Keratinocyte (primary cell): ENCODE measurements at regions not wholly inside any gene's neighbourhood (a gene's known extent, or its start where the extent isn't known, plus 50 kb on each side); places are given as distances from the start of the nearest gene placed in this dataset.

ENCODE experiments used
- DNase-seq: peaks from one replicate; pipeline ENCODE4 v3.0.0-alpha.2; 2011; ENCODE audit warnings: low read depth, missing footprints, low spot score
- FAIRE-seq: peaks from 2 replicates; lab custom pipeline; 2011; peaks lifted over from hg19 to GRCh38; lab: Jason Lieb, UNC
- H2AFZ ChIP-seq: 2 replicates; pipeline ENCODE4 v1.6.0; 2012; ENCODE audit warnings: low read length, control low read depth, inconsistent platforms; ENCODE audit not compliant: control insufficient read depth
- H3K27ac ChIP-seq: 2 replicates; pipeline ENCODE4 v1.5.1; 2011; ENCODE audit warnings: low read length; ENCODE audit not compliant: control insufficient read depth, insufficient read depth
- H3K27me3 ChIP-seq: 3 replicates; pipeline ENCODE4 v1.6.0; 2011; ENCODE audit warnings: low read length; ENCODE audit not compliant: control insufficient read depth, insufficient read depth; ENCODE audit errors: extremely low read depth
- H3K36me3 ChIP-seq, 2 experiments: 2 replicates in 1 of 2; 3 replicates in 1 of 2; pipeline ENCODE4 v1.5.1; 2011; ENCODE audit warnings: low read length in 2 of 2, mild to moderate bottlenecking in 1 of 2; ENCODE audit not compliant: control insufficient read depth in 2 of 2, insufficient read depth in 2 of 2; ENCODE audit errors: extremely low read depth in 1 of 2
- H3K4me1 ChIP-seq: 3 replicates; pipeline ENCODE4 v1.5.1; 2011; ENCODE audit warnings: low read length; ENCODE audit not compliant: control insufficient read depth, insufficient read depth; ENCODE audit errors: extremely low read depth
- H3K4me2 ChIP-seq: 3 replicates; pipeline ENCODE4 v1.6.0; 2011; ENCODE audit warnings: low read depth, low read length; ENCODE audit not compliant: control insufficient read depth, insufficient read depth; ENCODE audit errors: extremely low read depth
- H3K4me3 ChIP-seq, 3 experiments: fragments of 200-600 bp in 1 of 3; sonication (generic) in 1 of 3; 2 replicates in 2 of 3; 3 replicates in 1 of 3; pipeline ENCODE4 v1.5.1; 2011 to 2016; ENCODE audit warnings: low read length in 3 of 3, mild to moderate bottlenecking in 3 of 3, control low read depth in 2 of 3, inconsistent platforms in 1 of 3, low read depth in 1 of 3, mixed read lengths in 1 of 3, mixed run types in 1 of 3, moderate library complexity in 1 of 3; ENCODE audit not compliant: control insufficient read depth in 2 of 3, insufficient read depth in 2 of 3; ENCODE audit errors: extremely low read depth in 1 of 3
- H3K79me2 ChIP-seq: 2 replicates; pipeline ENCODE4 v1.6.0; 2012; ENCODE audit warnings: low read length; ENCODE audit not compliant: control insufficient read depth, insufficient read depth
- H3K9ac ChIP-seq: 3 replicates; pipeline ENCODE4 v1.6.0; 2011; ENCODE audit warnings: low read length; ENCODE audit not compliant: control insufficient read depth, insufficient read depth; ENCODE audit errors: extremely low read depth
- H3K9me1 ChIP-seq: 3 replicates; pipeline ENCODE4 v1.6.0; 2011; ENCODE audit warnings: low read length; ENCODE audit not compliant: control insufficient read depth, insufficient read depth; ENCODE audit errors: extremely low read depth
- H3K9me3 ChIP-seq: 2 replicates; pipeline ENCODE4 v1.5.1; 2012; ENCODE audit warnings: low read depth, low read length; ENCODE audit not compliant: control insufficient read depth
- H4K20me1 ChIP-seq: 3 replicates; pipeline ENCODE4 v1.6.0; 2011; ENCODE audit warnings: low read length; ENCODE audit not compliant: control insufficient read depth, insufficient read depth; ENCODE audit errors: extremely low read depth
- EZH2 ChIP-seq: IDR thresholded peaks from one replicate; pipeline ENCODE4 v1.6.1; 2012; ENCODE audit warnings: inconsistent platforms, mild to moderate bottlenecking, low read length, moderate library complexity
- dilution Hi-C: fragments of 300-500 bp; cut with MboI; formaldehyde crosslinking; loops from one replicate; pipeline ENCODE4 v1.7.0; 2020; ENCODE audit warnings: low sequenced_read_pairs; ENCODE audit not compliant: extremely low pct_ligation_motif_present
- TF ChIP-seq, protein P1 (sequence below), 3 experiments: IDR thresholded peaks in 1 of 3; conservative IDR thresholded peaks in 1 of 3; optimal IDR thresholded peaks in 1 of 3; 2 replicates in 2 of 3; 3 replicates in 1 of 3; pipeline versions ENCODE3 to v1.5.1; 2011; ENCODE audit warnings: low read length in 3 of 3, mild to moderate bottlenecking in 3 of 3, moderate library complexity in 2 of 3, control low read depth in 1 of 3, inconsistent platforms in 1 of 3; ENCODE audit not compliant: insufficient read depth in 2 of 3; ENCODE audit errors: extremely low read depth in 1 of 3

DNA sequence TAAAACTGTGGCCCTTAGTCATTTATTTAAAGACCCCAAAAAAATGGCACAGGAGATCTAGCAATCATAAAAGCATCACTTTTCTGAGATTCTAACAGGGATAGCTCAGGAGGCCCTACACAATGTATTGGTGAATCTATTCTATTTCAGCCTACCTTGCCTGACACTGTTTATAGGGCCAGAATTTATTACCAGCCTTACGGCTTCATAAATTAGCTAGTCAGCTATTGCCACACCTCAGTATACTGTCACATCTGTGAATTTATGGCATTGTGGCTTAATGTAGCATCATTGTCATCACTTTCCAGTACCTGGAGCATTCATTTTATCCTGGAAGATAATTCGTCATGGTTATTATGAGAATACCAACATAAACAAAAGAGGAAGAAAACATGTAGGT is 121.2 kb upstream of the ERG start:
- H3K36me3 ChIP-seq = no peaks in the 10 kb centered on the region
- no peak for TF ChIP-seq EZH2
- TF ChIP-seq, protein P1, sequence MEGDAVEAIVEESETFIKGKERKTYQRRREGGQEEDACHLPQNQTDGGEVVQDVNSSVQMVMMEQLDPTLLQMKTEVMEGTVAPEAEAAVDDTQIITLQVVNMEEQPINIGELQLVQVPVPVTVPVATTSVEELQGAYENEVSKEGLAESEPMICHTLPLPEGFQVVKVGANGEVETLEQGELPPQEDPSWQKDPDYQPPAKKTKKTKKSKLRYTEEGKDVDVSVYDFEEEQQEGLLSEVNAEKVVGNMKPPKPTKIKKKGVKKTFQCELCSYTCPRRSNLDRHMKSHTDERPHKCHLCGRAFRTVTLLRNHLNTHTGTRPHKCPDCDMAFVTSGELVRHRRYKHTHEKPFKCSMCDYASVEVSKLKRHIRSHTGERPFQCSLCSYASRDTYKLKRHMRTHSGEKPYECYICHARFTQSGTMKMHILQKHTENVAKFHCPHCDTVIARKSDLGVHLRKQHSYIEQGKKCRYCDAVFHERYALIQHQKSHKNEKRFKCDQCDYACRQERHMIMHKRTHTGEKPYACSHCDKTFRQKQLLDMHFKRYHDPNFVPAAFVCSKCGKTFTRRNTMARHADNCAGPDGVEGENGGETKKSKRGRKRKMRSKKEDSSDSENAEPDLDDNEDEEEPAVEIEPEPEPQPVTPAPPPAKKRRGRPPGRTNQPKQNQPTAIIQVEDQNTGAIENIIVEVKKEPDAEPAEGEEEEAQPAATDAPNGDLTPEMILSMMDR (optimal IDR thresholded peaks at IDR 0.05 in 1 of 3, IDR thresholded peaks at IDR 0.05 in 1 of 3, conservative IDR thresholded peaks at IDR 0.05 in 1 of 3; ENCODE audit: extremely low read depth in 1 of 3, insufficient read depth in 2 of 3, low read length in 3 of 3) = no peak
- H3K9me3 ChIP-seq = no peaks in the 10 kb centered on the region
- H3K9ac ChIP-seq = no peak overlapping the region
- H2AFZ ChIP-seq = no peak overlapping the region
- no peaks in the 10 kb centered on the region for H3K9me1 ChIP-seq
- DNase-seq (no peak), FAIRE-seq (no peak)
- H3K4me2 ChIP-seq = no peak overlapping the region
- no peaks in the 10 kb centered on the region for H3K79me2 ChIP-seq
- no peak overlapping the region for H3K4me3 ChIP-seq
- no peaks in the 10 kb centered on the region for H3K4me1 ChIP-seq
- H3K27me3 ChIP-seq = no peaks in the 10 kb centered on the region
- dilution Hi-C loops = no loop called here
- H4K20me1 ChIP-seq = no peaks in the 10 kb centered on the region
- H3K27ac ChIP-seq = no peak overlapping the region

DNA sequence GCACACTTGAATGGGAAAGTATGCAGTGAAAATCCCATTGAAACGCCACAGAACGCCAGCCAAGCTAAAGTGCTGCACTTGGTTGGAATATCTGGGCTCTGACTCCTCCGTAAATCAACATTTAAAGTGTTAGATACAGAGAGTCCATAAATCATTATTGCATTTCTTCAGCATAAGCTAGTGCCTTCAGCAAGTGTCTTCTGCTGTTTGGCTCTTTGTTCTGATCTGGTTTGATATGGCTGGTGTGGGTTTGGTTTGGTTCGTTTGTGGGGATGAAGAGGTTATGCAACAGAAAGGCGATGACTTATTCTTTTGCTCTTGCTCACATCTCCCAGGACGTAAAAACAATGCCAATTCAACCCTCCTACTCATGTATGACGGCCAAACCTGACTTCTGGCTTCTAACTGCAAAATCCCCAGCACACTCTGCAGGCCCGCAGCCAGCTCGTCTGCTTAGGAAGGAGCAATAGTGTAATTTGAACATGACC is 121.8 kb upstream of the ERG start:
- Histone ChIP-seq H3K9me3 (no peaks in the 10 kb centered on the region), H3K27me3 (no peaks in the 10 kb centered on the region), H3K4me2 (no peak overlapping the region), H3K9me1 (no peaks in the 10 kb centered on the region), H3K79me2 (no peaks in the 10 kb centered on the region), H2AFZ (no peak overlapping the region), H3K4me1 (no peaks in the 10 kb centered on the region), H3K27ac (no peak overlapping the region), H3K9ac (no peak overlapping the region), H3K4me3 (no peak overlapping the region), H4K20me1 (no peaks in the 10 kb centered on the region), H3K36me3 (no peaks in the 10 kb centered on the region)
- FAIRE-seq (no peak), DNase-seq (no peak)
- TF ChIP-seq, protein P1 (optimal IDR thresholded peaks at IDR 0.05 in 1 of 3, IDR thresholded peaks at IDR 0.05 in 1 of 3, conservative IDR thresholded peaks at IDR 0.05 in 1 of 3; ENCODE audit: extremely low read depth in 1 of 3, insufficient read depth in 2 of 3, low read length in 3 of 3) = no peak
- TF ChIP-seq EZH2 = no peak
- dilution Hi-C loops = no loop called here
